Vagina (tissue), 2 donors: ENCODE measurements at regions not wholly inside any gene's neighbourhood (a gene's known extent, or its start where the extent isn't known, plus 50 kb on each side); places are given as distances from the start of the nearest gene placed in this dataset.

ENCODE experiments used
- DNase-seq, 2 donors: peaks; one replicate each; pipeline ENCODE4 v3.0.0-alpha.2; 2017; ENCODE audit errors: extremely low spot score in 2 of 2
- H3K27ac ChIP-seq: fragments of 200-600 bp; sonication (generic); one replicate; pipeline ENCODE4 v1.5.1; 2019
- H3K27me3 ChIP-seq: fragments of 200-600 bp; sonication (generic); one replicate; pipeline ENCODE4 v1.5.1; 2019
- H3K36me3 ChIP-seq, 2 donors: fragments of 200-600 bp; sonication (generic); one replicate each; pipeline ENCODE4 v1.5.1; 2017 to 2019
- H3K4me1 ChIP-seq: fragments of 200-600 bp; sonication (generic); one replicate; pipeline ENCODE4 v1.5.1; 2019
- H3K4me3 ChIP-seq, 2 donors: fragments of 200-600 bp; sonication (generic); 1 replicate in 1 of 2; 2 replicates in 1 of 2; pipeline ENCODE4 v1.5.1; 2016 to 2019
- H3K9me3 ChIP-seq: fragments of 200-600 bp; sonication (generic); one replicate; pipeline ENCODE4 v1.5.1; 2019
- CTCF ChIP-seq, 3 experiments: fragments of 450-650 bp in 2 of 3; fragments of 200-600 bp in 1 of 3; sonication (generic) in 1 of 3; IDR thresholded peaks; one replicate each; pipeline ENCODE4 v1.5.1; 2017 to 2019; ENCODE audit warnings: antibody characterized with exemption in 3 of 3, mild to moderate bottlenecking in 2 of 3, moderate library complexity in 2 of 3
- POLR2A ChIP-seq, 2 donors: fragments of 450-650 bp; IDR thresholded peaks; one replicate each; pipeline ENCODE4 v1.6.1; 2017; ENCODE audit warnings: antibody characterized with exemption in 2 of 2, mild to moderate bottlenecking in 2 of 2, moderate library complexity in 2 of 2
- POLR2AphosphoS5 ChIP-seq, 2 donors: sonication (generic); formaldehyde crosslinking; IDR thresholded peaks; one replicate each; pipeline ENCODE4 v1.9.0; 2017; ENCODE audit warnings: antibody characterized with exemption in 2 of 2, mild to moderate bottlenecking in 2 of 2, low read depth in 1 of 2; ENCODE audit not compliant: insufficient read depth in 1 of 2
- intact Hi-C: fragments of 100-400 bp; cut with DNase I; formaldehyde crosslinking; loops from one replicate; pipeline ENCODE4 v1.15.1; 2023

- no peak overlapping the region for H3K4me3 ChIP-seq
- no peaks in the 10 kb centered on the region for H3K36me3 ChIP-seq
- intact Hi-C loops = no loop called here
- TF ChIP-seq CTCF (IDR thresholded peaks at IDR 0.05) (no peak), POLR2A (IDR thresholded peaks at IDR 0.05) (no peak), POLR2AphosphoS5 (IDR thresholded peaks at IDR 0.05; ENCODE audit: insufficient read depth in 1 of 2, low read depth in 1 of 2) (no peak)
- H3K27me3 ChIP-seq = no peaks in the 10 kb centered on the region
- no peak for DNase-seq
- no peaks in the 10 kb centered on the region for H3K4me1 ChIP-seq
- no peak overlapping the region for H3K27ac ChIP-seq
- H3K9me3 ChIP-seq = no peaks in the 10 kb centered on the region
Observed at GRCh38 chr13:69373747-69374425, 733.7 kb upstream of the ATXN8OS start.

GRCh38 chr13:69363360-69363759 is 744.3 kb upstream of the ATXN8OS start:
- no peak overlapping the region for H3K4me3 ChIP-seq
- H3K27me3 ChIP-seq = no peaks in the 10 kb centered on the region
- intact Hi-C loops = loop anchor here (5.0 kb wide), 1 partner anchor 516 kb away; no protein-coding TSS in a partner anchor
- no peaks in the 10 kb centered on the region for H3K4me1 ChIP-seq
- no peak overlapping the region for H3K27ac ChIP-seq
- DNase-seq = no peak
- H3K36me3 ChIP-seq = no peaks in the 10 kb centered on the region
- TF ChIP-seq POLR2A (IDR thresholded peaks at IDR 0.05) = no peak
- TF ChIP-seq POLR2AphosphoS5 (IDR thresholded peaks at IDR 0.05; ENCODE audit: insufficient read depth in 1 of 2, low read depth in 1 of 2) = no peak
- TF ChIP-seq CTCF (IDR thresholded peaks at IDR 0.05) = no peak
- no peaks in the 10 kb centered on the region for H3K9me3 ChIP-seq

- intact Hi-C loops = no loop called here
- TF ChIP-seq CTCF (IDR thresholded peaks at IDR 0.05) (no peak), POLR2AphosphoS5 (IDR thresholded peaks at IDR 0.05; ENCODE audit: insufficient read depth in 1 of 2, low read depth in 1 of 2) (no peak), POLR2A (IDR thresholded peaks at IDR 0.05) (no peak)
- H3K27ac ChIP-seq = no peak overlapping the region
- H3K9me3 ChIP-seq = no peaks in the 10 kb centered on the region
- H3K4me1 ChIP-seq = no peaks in the 10 kb centered on the region
- H3K4me3 ChIP-seq = no peak overlapping the region
- H3K27me3 ChIP-seq = no peaks in the 10 kb centered on the region
- no peak for DNase-seq
- H3K36me3 ChIP-seq = no peaks in the 10 kb centered on the region
Observed at GRCh38 chr13:69331245-69331644, 776.4 kb upstream of the ATXN8OS start.

GRCh38 chr13:69324090-69324886 is 783.3 kb upstream of the ATXN8OS start:
- no peak overlapping the region for H3K27ac ChIP-seq
- no peaks in the 10 kb centered on the region for H3K4me1 ChIP-seq
- intact Hi-C loops = no loop called here
- H3K9me3 ChIP-seq = no peaks in the 10 kb centered on the region
- DNase-seq = no peak
- TF ChIP-seq CTCF (IDR thresholded peaks at IDR 0.05) (no peak), POLR2AphosphoS5 (IDR thresholded peaks at IDR 0.05; ENCODE audit: insufficient read depth in 1 of 2, low read depth in 1 of 2) (no peak), POLR2A (IDR thresholded peaks at IDR 0.05) (no peak)
- no peak overlapping the region for H3K4me3 ChIP-seq
- H3K27me3 ChIP-seq = no peaks in the 10 kb centered on the region
- H3K36me3 ChIP-seq = no peaks in the 10 kb centered on the region

GRCh38 chr13:69319656-69320055 is 788.0 kb upstream of the ATXN8OS start:
- no peaks in the 10 kb centered on the region for H3K4me1 ChIP-seq
- TF ChIP-seq POLR2AphosphoS5 (IDR thresholded peaks at IDR 0.05; ENCODE audit: insufficient read depth in 1 of 2, low read depth in 1 of 2) (no peak), CTCF (IDR thresholded peaks at IDR 0.05) (no peak), POLR2A (IDR thresholded peaks at IDR 0.05) (no peak)
- no peak overlapping the region for H3K27ac ChIP-seq
- intact Hi-C loops = no loop called here
- H3K36me3 ChIP-seq = no peaks in the 10 kb centered on the region
- no peaks in the 10 kb centered on the region for H3K27me3 ChIP-seq
- no peaks in the 10 kb centered on the region for H3K9me3 ChIP-seq
- H3K4me3 ChIP-seq = no peak overlapping the region
- DNase-seq = no peak
